PC-9 (cell line): ENCODE measurements at regions not wholly inside any gene's neighbourhood (a gene's known extent, or its start where the extent isn't known, plus 50 kb on each side); places are given as distances from the start of the nearest gene placed in this dataset.

Experiments used
- BruUV-seq: library from RNA; stranded (reverse); fragments of 400-500 nt; replicated peaks from 2 replicates; lab custom pipeline; 2021; lab: Mats Ljungman, UMichigan
- CTCF ChIA-PET: fragments of 300-600 bp; sonication (Branson Sonifier 250); formaldehyde crosslinking; loops from one replicate; lab custom pipeline; 2022; ENCODE audit warnings: antibody characterized with exemption; lab: Charles Lee
- POLR2A ChIA-PET: fragments of 300-600 bp; sonication (Branson Sonifier 250); formaldehyde crosslinking; loops from one replicate; lab custom pipeline; 2022; ENCODE audit warnings: antibody characterized with exemption; ENCODE audit not compliant: unreplicated experiment; lab: Charles Lee
- DNase-seq, 2 experiments: peaks; one replicate each; pipeline versions ENCODE4 v3.0.0 to v3.0.0-alpha.2; 2015 to 2022; ENCODE audit warnings: mixed read lengths in 1 of 2
- H2AFZ ChIP-seq: fragments of 200-600 bp; sonication (generic); 2 replicates; pipeline ENCODE4 v1.8.1; 2017; ENCODE audit warnings: antibody characterized with exemption
- H3F3A ChIP-seq: fragments of 200-600 bp; sonication (generic); 2 replicates; pipeline ENCODE4 v1.8.1; 2017; ENCODE audit warnings: antibody characterized with exemption, mild to moderate bottlenecking, low read depth; ENCODE audit not compliant: insufficient read depth
- H3K27ac ChIP-seq: fragments of 200-600 bp; sonication (generic); 2 replicates; pipeline ENCODE4 v1.6.1; 2016; ENCODE audit warnings: mixed run types
- H3K27me3 ChIP-seq: fragments of 200-600 bp; sonication (generic); 2 replicates; pipeline ENCODE4 v1.6.1; 2016; ENCODE audit warnings: low read depth, mixed run types; ENCODE audit not compliant: insufficient read depth
- H3K36me3 ChIP-seq: fragments of 200-600 bp; sonication (generic); 2 replicates; pipeline ENCODE4 v1.6.1; 2016; ENCODE audit warnings: low read depth, mixed run types
- H3K4me1 ChIP-seq: fragments of 200-600 bp; sonication (generic); replicated peaks from 2 replicates; pipeline ENCODE4 v1.6.1; 2016; ENCODE audit warnings: mixed run types; ENCODE audit not compliant: insufficient read depth
- H3K4me2 ChIP-seq: fragments of 200-600 bp; sonication (generic); 2 replicates; pipeline ENCODE4 v1.6.1; 2017; ENCODE audit warnings: mixed run types
- H3K4me3 ChIP-seq: fragments of 200-600 bp; sonication (generic); 2 replicates; pipeline ENCODE4 v1.6.1; 2016; ENCODE audit warnings: mixed run types
- H3K79me2 ChIP-seq: fragments of 200-600 bp; sonication (generic); 2 replicates; pipeline ENCODE4 v1.6.1; 2017; ENCODE audit warnings: low read depth, mixed run types
- H3K9me2 ChIP-seq: fragments of 200-600 bp; sonication (generic); 2 replicates; pipeline ENCODE4 v1.8.1; 2017; ENCODE audit warnings: mild to moderate bottlenecking; ENCODE audit not compliant: insufficient read depth
- H3K9me3 ChIP-seq: fragments of 200-600 bp; sonication (generic); 2 replicates; pipeline ENCODE4 v1.8.1; 2016; ENCODE audit warnings: low read depth; ENCODE audit not compliant: insufficient read depth
- H4K20me1 ChIP-seq: fragments of 200-600 bp; sonication (generic); 2 replicates; pipeline ENCODE4 v1.8.1; 2017; ENCODE audit not compliant: insufficient read depth
- CTCF ChIP-seq: fragments of 200-600 bp; sonication (generic); conservative IDR thresholded peaks from 2 replicates; pipeline ENCODE4 v1.6.1; 2017; ENCODE audit warnings: mixed run types, antibody characterized with exemption, mild to moderate bottlenecking, moderate library complexity
- EZH2 ChIP-seq: fragments of 200-600 bp; sonication (generic); IDR thresholded peaks from 2 replicates; pipeline ENCODE4 v1.8.0; 2017; ENCODE audit warnings: antibody characterized with exemption, low read depth
- intact Hi-C: fragments of 100-400 bp; cut with micrococcal nuclease; formaldehyde crosslinking; loops from one replicate; pipeline ENCODE4 v1.10.0; 2022; ENCODE audit not compliant: unreplicated experiment

DNA sequence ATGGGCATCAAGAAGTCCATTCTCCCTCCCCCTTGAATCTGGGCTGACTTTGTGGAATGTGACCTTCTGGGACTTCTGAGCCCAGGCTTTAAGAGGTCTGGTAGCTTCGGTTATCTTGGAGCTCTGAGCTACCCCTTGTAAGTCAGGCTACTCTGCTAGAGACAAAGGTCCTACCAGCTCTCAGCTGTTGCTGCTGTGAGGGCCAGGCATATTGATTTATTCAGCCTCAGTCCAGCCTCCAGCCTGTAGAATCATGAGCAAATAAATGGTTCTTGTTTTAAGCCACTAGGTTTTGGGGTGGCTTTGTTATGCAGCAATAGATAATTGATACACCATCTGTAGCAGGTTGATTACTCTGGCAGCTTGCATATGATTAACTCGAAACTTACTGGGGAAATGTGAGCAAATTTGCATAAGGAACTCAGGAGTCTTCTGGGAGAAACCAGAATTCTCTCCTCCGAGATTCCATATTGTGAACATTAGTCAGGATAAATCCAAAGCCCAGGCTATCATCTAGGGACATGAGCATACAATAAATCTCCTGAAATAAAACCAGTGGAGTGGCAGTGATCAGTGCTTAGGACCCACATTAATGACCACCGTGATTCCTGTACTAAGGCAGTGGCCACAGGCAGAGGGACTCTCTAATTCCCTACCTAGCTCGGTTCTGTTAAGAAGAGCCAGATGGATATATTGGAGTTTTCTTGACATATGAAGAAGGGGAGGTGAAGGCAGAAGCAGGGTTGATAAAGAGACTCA lies 336.1 kb downstream of the CDC5L start:
- H3K4me2 ChIP-seq, result no peak overlapping the region
- H2AFZ ChIP-seq, result no peak overlapping the region
- no peak for TF ChIP-seq CTCF
- no peak for TF ChIP-seq EZH2
- CTCF ChIA-PET, result no interaction called here
- H3K27me3 ChIP-seq, result no peaks in the 10 kb centered on the region
- no peaks in the 10 kb centered on the region for H3K79me2 ChIP-seq
- H3K36me3 ChIP-seq, result no peaks in the 10 kb centered on the region
- no peak for DNase-seq
- POLR2A ChIA-PET, result no interaction called here
- no TSS peak for BruUV-seq
- intact Hi-C loops, result no loop called here
- H3K4me1 ChIP-seq, result no peaks in the 10 kb centered on the region
- H4K20me1 ChIP-seq, result no peaks in the 10 kb centered on the region
- no peaks in the 10 kb centered on the region for H3F3A ChIP-seq
- H3K4me3 ChIP-seq, result no peak overlapping the region
- no peak overlapping the region for H3K27ac ChIP-seq
- no peaks in the 10 kb centered on the region for H3K9me3 ChIP-seq
- no peaks in the 10 kb centered on the region for H3K9me2 ChIP-seq

GRCh38 chr6:44725070-44725469 lies 337.6 kb downstream of the CDC5L start:
- H3K9me2 ChIP-seq, result no peaks in the 10 kb centered on the region
- intact Hi-C loops, result no loop called here
- no peak for DNase-seq
- H3K36me3 ChIP-seq, result no peaks in the 10 kb centered on the region
- no peaks in the 10 kb centered on the region for H3K27me3 ChIP-seq
- H3F3A ChIP-seq, result no peaks in the 10 kb centered on the region
- no peak overlapping the region for H2AFZ ChIP-seq
- no peaks in the 10 kb centered on the region for H3K4me1 ChIP-seq
- CTCF ChIA-PET, result no interaction called here
- POLR2A ChIA-PET, result no interaction called here
- no peaks in the 10 kb centered on the region for H3K79me2 ChIP-seq
- BruUV-seq, result no TSS peak
- no peaks in the 10 kb centered on the region for H3K9me3 ChIP-seq
- no peak overlapping the region for H3K4me2 ChIP-seq
- no peaks in the 10 kb centered on the region for H4K20me1 ChIP-seq
- H3K27ac ChIP-seq, result no peak overlapping the region
- TF ChIP-seq CTCF, result no peak
- TF ChIP-seq EZH2, result no peak
- H3K4me3 ChIP-seq, result no peak overlapping the region

DNA sequence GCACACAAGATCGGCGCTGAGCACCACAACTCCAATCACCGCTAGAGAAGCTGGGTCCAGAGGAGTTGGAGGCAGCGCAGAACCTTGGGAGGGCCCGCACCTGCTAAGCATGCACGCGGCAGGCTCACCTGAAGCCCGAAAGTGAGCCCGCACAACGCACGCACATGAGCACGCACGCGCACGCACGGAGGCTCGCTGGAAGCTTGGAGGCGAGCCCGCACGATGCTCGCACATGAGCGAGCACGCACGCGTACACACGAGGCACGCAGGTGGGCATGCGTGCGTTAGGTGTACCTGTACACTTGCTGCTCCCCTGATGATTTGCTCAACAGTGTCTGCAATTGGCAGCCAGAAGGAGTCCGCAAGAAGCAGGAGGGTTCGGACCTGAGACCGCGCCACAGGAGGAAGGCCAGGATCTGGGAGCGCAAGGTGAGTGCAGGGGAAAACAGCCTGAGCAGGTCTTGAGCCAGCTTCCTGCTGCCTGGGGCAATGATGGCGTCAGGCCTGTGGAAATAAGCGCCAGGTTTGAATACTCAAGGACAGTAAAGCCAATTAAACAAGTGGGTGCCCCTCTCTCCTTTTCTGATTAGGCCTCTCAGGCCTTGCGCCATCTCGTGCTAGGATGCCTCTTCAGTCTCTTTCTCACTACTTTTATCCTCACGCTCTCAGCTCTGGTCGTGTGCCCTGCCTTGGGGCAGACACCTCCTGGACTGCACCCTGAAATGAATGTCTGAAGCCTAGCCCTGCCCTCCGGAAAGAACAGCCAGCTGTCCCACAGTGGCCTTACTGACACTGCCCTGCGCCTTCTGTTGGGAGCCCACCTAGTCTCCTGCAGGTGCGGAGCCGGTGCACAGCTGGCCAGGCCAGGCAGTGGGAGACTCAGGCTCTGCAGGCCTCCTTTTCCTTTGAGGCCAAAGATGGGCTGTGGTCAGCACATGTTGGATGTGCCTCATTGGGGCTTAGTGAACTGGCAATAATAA lies 340.4 kb downstream of the CDC5L start:
- Histone ChIP-seq H3K9me3 (no peaks in the 10 kb centered on the region), H4K20me1 (no peaks in the 10 kb centered on the region), H3K36me3 (no peaks in the 10 kb centered on the region), H3K4me1 (no peaks in the 10 kb centered on the region), H3K4me3 (no peak overlapping the region), H3K27me3 (no peaks in the 10 kb centered on the region), H3F3A (no peaks in the 10 kb centered on the region), H2AFZ (no peak overlapping the region), H3K4me2 (no peak overlapping the region), H3K27ac (no peak overlapping the region), H3K79me2 (no peaks in the 10 kb centered on the region), H3K9me2 (no peaks in the 10 kb centered on the region)
- CTCF ChIA-PET, result no interaction called here
- intact Hi-C loops, result no loop called here
- no TSS peak for BruUV-seq
- POLR2A ChIA-PET, result no interaction called here
- DNase-seq, result no peak
- TF ChIP-seq CTCF, result no peak
- TF ChIP-seq EZH2, result no peak
